H9 (cell line): ENCODE measurements at regions not wholly inside any gene's neighbourhood (a gene's known extent, or its start where the extent isn't known, plus 50 kb on each side); places are given as distances from the start of the nearest gene placed in this dataset.

Experiments used
- DNase-seq: peaks from one replicate; pipeline ENCODE4 v3.0.0-alpha.2; 2017
- H2AFZ ChIP-seq: one replicate; pipeline ENCODE4 v1.6.1; 2013; ENCODE audit warnings: mild to moderate bottlenecking, low read length, control low read depth, moderate library complexity
- H2AK5ac ChIP-seq: 2 replicates; pipeline ENCODE4 v1.6.1; 2013; ENCODE audit warnings: low read length, control low read depth, mixed read lengths; ENCODE audit not compliant: insufficient read length
- H2BK120ac ChIP-seq: one replicate; pipeline ENCODE4 v1.6.1; 2013; ENCODE audit warnings: low read depth, mild to moderate bottlenecking, low read length, control low read depth, inconsistent platforms; ENCODE audit not compliant: poor library complexity, severe bottlenecking
- H2BK12ac ChIP-seq: 2 replicates; pipeline ENCODE4 v1.6.1; 2013; ENCODE audit warnings: low read length, control low read depth, mixed read lengths, low read depth; ENCODE audit not compliant: insufficient read length
- H2BK15ac ChIP-seq: 2 replicates; pipeline ENCODE4 v1.6.1; 2013; ENCODE audit warnings: low read depth, low read length, control low read depth
- H2BK20ac ChIP-seq: one replicate; pipeline ENCODE4 v1.6.1; 2013; ENCODE audit warnings: low read depth, mild to moderate bottlenecking, low read length, control low read depth, inconsistent platforms; ENCODE audit not compliant: poor library complexity, severe bottlenecking
- H2BK5ac ChIP-seq: 2 replicates; pipeline ENCODE4 v1.6.1; 2013; ENCODE audit warnings: low read length, control low read depth, mixed read lengths; ENCODE audit not compliant: insufficient read length
- H3K14ac ChIP-seq: 2 replicates; pipeline ENCODE4 v1.6.1; 2013; ENCODE audit warnings: low read length, control low read depth; ENCODE audit not compliant: insufficient read depth
- H3K18ac ChIP-seq: 2 replicates; pipeline ENCODE4 v1.6.1; 2013; ENCODE audit warnings: low read depth, mild to moderate bottlenecking, mixed read lengths, low read length, control low read depth; ENCODE audit not compliant: insufficient read length
- H3K23ac ChIP-seq: 2 replicates; pipeline ENCODE4 v1.6.1; 2013; ENCODE audit warnings: low read length, control low read depth, mixed read lengths, low read depth; ENCODE audit not compliant: insufficient read length
- H3K23me2 ChIP-seq: 2 replicates; pipeline ENCODE4 v1.6.1; 2013; ENCODE audit warnings: low read depth, mild to moderate bottlenecking, mixed read lengths, low read length, control low read depth; ENCODE audit not compliant: insufficient read length, poor library complexity, severe bottlenecking
- H3K27ac ChIP-seq: 2 replicates; pipeline ENCODE4 v1.5.1; 2013; ENCODE audit warnings: low read length, control low read depth, mixed read lengths, low read depth; ENCODE audit not compliant: insufficient read length
- H3K27me3 ChIP-seq: 2 replicates; pipeline ENCODE4 v1.6.1; 2013; ENCODE audit warnings: low read length, control low read depth, inconsistent platforms; ENCODE audit not compliant: insufficient read depth
- H3K4ac ChIP-seq: 2 replicates; pipeline ENCODE4 v1.6.1; 2013; ENCODE audit warnings: low read depth, mild to moderate bottlenecking, control low read depth, inconsistent platforms, low read length, moderate library complexity
- H3K4me1 ChIP-seq: 2 replicates; pipeline ENCODE4 v1.6.1; 2013; ENCODE audit warnings: low read length, control low read depth, inconsistent platforms; ENCODE audit not compliant: insufficient read depth
- H3K4me2 ChIP-seq: 2 replicates; pipeline ENCODE4 v1.6.1; 2013; ENCODE audit warnings: low read length, control low read depth, mixed read lengths; ENCODE audit not compliant: insufficient read length, insufficient read depth
- H3K56ac ChIP-seq: 2 replicates; pipeline ENCODE4 v1.6.1; 2013; ENCODE audit warnings: low read depth, mild to moderate bottlenecking, mixed read lengths, low read length, control low read depth; ENCODE audit not compliant: insufficient read length
- H3K79me1 ChIP-seq: 2 replicates; pipeline ENCODE4 v1.6.1; 2013; ENCODE audit warnings: low read depth, mild to moderate bottlenecking, moderate library complexity, low read length, control low read depth, inconsistent platforms; ENCODE audit not compliant: insufficient read depth, poor library complexity, severe bottlenecking
- H3K79me2 ChIP-seq: 2 replicates; pipeline ENCODE4 v1.6.1; 2013; ENCODE audit warnings: low read length, control low read depth, inconsistent platforms; ENCODE audit not compliant: insufficient read depth
- H3K9ac ChIP-seq: 2 replicates; pipeline ENCODE4 v1.6.1; 2013; ENCODE audit warnings: low read length, control low read depth, mixed read lengths; ENCODE audit not compliant: insufficient read length; ENCODE audit errors: extremely low read depth
- H3K9me3 ChIP-seq: one replicate; pipeline ENCODE4 v1.6.1; 2013; ENCODE audit warnings: low read depth, low read length, inconsistent platforms; ENCODE audit not compliant: control insufficient read depth
- H3T11ph ChIP-seq: one replicate; pipeline ENCODE4 v1.6.1; 2013; ENCODE audit warnings: mild to moderate bottlenecking, low read length, control low read depth, inconsistent platforms
- H4K20me1 ChIP-seq: one replicate; pipeline ENCODE4 v1.6.1; 2013; ENCODE audit not compliant: control insufficient read depth, insufficient read length, insufficient read depth
- H4K5ac ChIP-seq: 2 replicates; pipeline ENCODE4 v1.6.1; 2013; ENCODE audit warnings: low read depth, mild to moderate bottlenecking, mixed read lengths, low read length, control low read depth; ENCODE audit not compliant: insufficient read length
- H4K8ac ChIP-seq: replicated peaks from 2 replicates; pipeline ENCODE4 v1.6.1; 2013; ENCODE audit warnings: low read length, control low read depth, mixed read lengths, low read depth; ENCODE audit not compliant: insufficient read length
- H4K91ac ChIP-seq: 2 replicates; pipeline ENCODE4 v1.6.1; 2013; ENCODE audit warnings: low read depth, mild to moderate bottlenecking, moderate library complexity, mixed read lengths, low read length, control low read depth; ENCODE audit not compliant: insufficient read length
- H3K27ac Mint-ChIP-seq, 3 experiments: 2 replicates in 2 of 3; 3 replicates in 1 of 3; pipeline ENCODE4 v1.8.0; 2020 to 2021; ENCODE audit warnings: mixed read lengths in 3 of 3, mild to moderate bottlenecking in 1 of 3, moderate library complexity in 1 of 3
- H3K27me3 Mint-ChIP-seq: 2 replicates; pipeline ENCODE4 v1.8.0; 2021; ENCODE audit warnings: low read depth, mild to moderate bottlenecking, moderate library complexity, mixed read lengths
- H3K36me3 Mint-ChIP-seq, 3 experiments: 2 replicates in 2 of 3; 3 replicates in 1 of 3; pipeline ENCODE4 v1.8.0; 2020 to 2021; ENCODE audit warnings: low read depth in 3 of 3, mixed read lengths in 3 of 3; ENCODE audit not compliant: insufficient read depth in 1 of 3
- H3K4me1 Mint-ChIP-seq, 2 experiments: 2 replicates each; pipeline ENCODE4 v1.8.0; 2020; ENCODE audit warnings: mixed read lengths in 2 of 2
- H3K4me3 Mint-ChIP-seq, 2 experiments: 2 replicates in 1 of 2; 3 replicates in 1 of 2; pipeline ENCODE4 v1.8.0; 2020 to 2021; ENCODE audit warnings: mild to moderate bottlenecking in 2 of 2, mixed read lengths in 2 of 2, moderate library complexity in 1 of 2
- H3K9me3 Mint-ChIP-seq, 2 experiments: 2 replicates in 1 of 2; 3 replicates in 1 of 2; pipeline ENCODE4 v1.8.0; 2020; ENCODE audit warnings: mild to moderate bottlenecking in 2 of 2, mixed read lengths in 2 of 2, moderate library complexity in 1 of 2
- CTCF ChIP-seq: fragments of 200-600 bp; sonication (generic); conservative IDR thresholded peaks from 3 replicates; pipeline ENCODE4 v1.8.0; 2021; ENCODE audit warnings: antibody characterized with exemption, mild to moderate bottlenecking

GRCh38 chr20:11168026-11168425 lies 494.2 kb upstream of the JAG1 start:
- H3K23me2 ChIP-seq, result no peaks in the 10 kb centered on the region
- no peak overlapping the region for H4K91ac ChIP-seq
- H2BK15ac ChIP-seq, result no peak overlapping the region

More at GRCh38 chr20:11168026-11168425, 494.2 kb upstream of the JAG1 start:
- no peaks in the 10 kb centered on the region for H3K9me3 Mint-ChIP-seq
- Histone ChIP-seq H3K56ac (no peak overlapping the region), H3T11ph (no peak overlapping the region), H4K8ac (no peak overlapping the region), H2BK12ac (no peak overlapping the region), H2BK5ac (no peak overlapping the region), H3K4ac (no peak overlapping the region), H4K5ac (no peak overlapping the region), H3K14ac (no peak overlapping the region), H2AK5ac (no peak overlapping the region), H3K79me1 (no peaks in the 10 kb centered on the region), H2AFZ (no peak overlapping the region), H3K4me1 (no peaks in the 10 kb centered on the region), H3K27ac (no peak overlapping the region), H3K79me2 (no peaks in the 10 kb centered on the region), H3K23ac (no peak overlapping the region), H3K9me3 (no peaks in the 10 kb centered on the region), H2BK20ac (no peak overlapping the region), H4K20me1 (no peaks in the 10 kb centered on the region), H2BK120ac (no peak overlapping the region), H3K18ac (no peak overlapping the region), H3K4me2 (no peak overlapping the region), H3K27me3 (no peaks in the 10 kb centered on the region), H3K9ac (no peak overlapping the region)
- H3K4me1 Mint-ChIP-seq, result peaks cover 6 to 7% of the 10 kb centered on the region in 2 experiments
- no peak for DNase-seq
- no peak overlapping the region for H3K4me3 Mint-ChIP-seq
- no peaks in the 10 kb centered on the region for H3K36me3 Mint-ChIP-seq
- no peaks in the 10 kb centered on the region for H3K27me3 Mint-ChIP-seq
- no peak for TF ChIP-seq CTCF
- no peak overlapping the region for H3K27ac Mint-ChIP-seq
